ENCODE measurements at regions not wholly inside any gene's neighbourhood (a gene's known extent, or its start where the extent isn't known, plus 50 kb on each side); places are given as distances from the start of the nearest gene placed in this dataset.

DNA sequence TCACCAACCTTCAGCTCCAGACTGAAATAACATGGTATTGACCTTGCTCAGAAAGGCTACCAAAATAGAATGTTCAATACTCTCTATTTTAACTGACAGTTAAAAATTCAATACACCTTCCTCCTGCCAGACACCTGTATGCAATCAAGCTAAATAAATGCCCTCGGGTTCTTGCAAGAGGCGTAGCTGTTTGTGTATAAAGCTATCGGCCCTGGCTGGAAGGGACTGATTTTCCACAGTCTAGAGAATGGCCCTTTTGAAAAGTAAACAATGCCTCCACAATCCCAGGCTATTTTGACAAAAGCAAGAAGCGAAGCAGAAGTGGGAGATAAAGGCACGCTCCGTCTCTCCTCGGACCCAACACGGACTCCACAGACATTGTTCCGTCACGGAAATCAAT, 791.2 kb downstream of the BRD1 start:
- TF ChIP-seq, protein P1, sequence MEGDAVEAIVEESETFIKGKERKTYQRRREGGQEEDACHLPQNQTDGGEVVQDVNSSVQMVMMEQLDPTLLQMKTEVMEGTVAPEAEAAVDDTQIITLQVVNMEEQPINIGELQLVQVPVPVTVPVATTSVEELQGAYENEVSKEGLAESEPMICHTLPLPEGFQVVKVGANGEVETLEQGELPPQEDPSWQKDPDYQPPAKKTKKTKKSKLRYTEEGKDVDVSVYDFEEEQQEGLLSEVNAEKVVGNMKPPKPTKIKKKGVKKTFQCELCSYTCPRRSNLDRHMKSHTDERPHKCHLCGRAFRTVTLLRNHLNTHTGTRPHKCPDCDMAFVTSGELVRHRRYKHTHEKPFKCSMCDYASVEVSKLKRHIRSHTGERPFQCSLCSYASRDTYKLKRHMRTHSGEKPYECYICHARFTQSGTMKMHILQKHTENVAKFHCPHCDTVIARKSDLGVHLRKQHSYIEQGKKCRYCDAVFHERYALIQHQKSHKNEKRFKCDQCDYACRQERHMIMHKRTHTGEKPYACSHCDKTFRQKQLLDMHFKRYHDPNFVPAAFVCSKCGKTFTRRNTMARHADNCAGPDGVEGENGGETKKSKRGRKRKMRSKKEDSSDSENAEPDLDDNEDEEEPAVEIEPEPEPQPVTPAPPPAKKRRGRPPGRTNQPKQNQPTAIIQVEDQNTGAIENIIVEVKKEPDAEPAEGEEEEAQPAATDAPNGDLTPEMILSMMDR (IDR thresholded peaks at IDR 0.05): no peak
- no peak for TF ChIP-seq EZH2 (IDR thresholded peaks at IDR 0.05; ENCODE audit: borderline replicate concordance, insufficient read depth, low read depth, low read length, poor library complexity, severe bottlenecking)
